M059J (cell line): ENCODE measurements at regions not wholly inside any gene's neighbourhood (a gene's known extent, or its start where the extent isn't known, plus 50 kb on each side); places are given as distances from the start of the nearest gene placed in this dataset.
"Not testable (repeated sequence)": the region's sequence is repeated elsewhere in the genome, so short reads cannot be mapped to it uniquely, and the experiment has no call there.

Source experiments
- DNase-seq: peaks from one replicate; pipeline ENCODE4 v3.0.0-alpha.2; 2012; ENCODE audit warnings: low read depth

DNA sequence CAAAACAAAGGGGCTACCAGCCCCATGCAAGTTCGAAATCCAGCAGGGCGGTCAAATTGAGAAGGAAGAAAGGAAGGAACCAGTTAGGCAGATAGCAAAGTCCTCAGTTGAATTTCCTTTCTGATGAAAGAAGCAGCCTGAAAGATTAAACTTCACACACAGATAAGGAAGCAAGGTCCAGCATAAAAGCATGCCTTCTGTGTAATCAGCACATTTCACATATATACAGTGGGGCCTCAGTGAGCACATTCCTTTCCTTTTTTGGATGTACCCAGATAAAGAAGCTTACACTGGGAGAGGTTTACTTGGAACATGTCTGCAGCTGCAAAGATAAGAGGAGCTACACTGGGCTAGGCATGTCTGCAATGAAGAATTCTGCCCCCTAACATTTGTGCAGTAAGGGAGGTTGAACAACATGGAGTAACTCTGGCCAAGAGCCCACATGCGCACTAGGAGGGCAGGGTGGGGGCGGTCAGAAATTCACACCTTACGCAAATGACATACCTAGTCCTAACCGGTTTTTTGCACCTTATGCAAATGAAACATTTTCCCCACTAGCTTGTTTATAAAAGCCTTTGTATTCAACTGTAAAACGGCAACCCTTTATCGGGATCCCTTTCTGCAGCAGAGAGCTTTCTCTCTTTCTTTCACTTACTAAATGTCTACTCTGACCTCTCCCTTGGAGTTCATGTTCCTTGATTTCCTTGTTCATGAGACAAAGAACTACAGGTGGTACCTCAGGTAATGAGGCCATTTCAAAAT lies 149.7 kb upstream of the FBXL17 start:
- no peak for DNase-seq

DNA sequence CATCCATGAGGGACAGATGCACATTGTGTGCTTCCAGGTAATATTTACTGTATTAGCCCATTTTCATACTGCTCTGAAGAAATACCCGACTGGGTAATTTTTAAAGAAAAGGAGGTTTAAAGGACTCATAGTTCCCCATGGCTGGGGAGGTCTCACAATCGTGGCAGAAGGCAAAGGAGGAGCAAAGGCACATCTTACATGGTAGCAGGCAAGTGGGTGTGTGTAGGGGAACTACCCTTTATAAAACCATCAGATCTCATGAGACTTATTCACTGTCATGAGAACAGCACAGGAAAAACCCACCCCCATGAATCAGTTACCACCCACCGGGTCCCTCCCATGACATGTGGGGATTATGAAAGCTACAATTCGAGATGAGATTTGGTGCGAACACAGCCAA lies 148.8 kb upstream of the FBXL17 start:
- DNase-seq: no peak

DNA sequence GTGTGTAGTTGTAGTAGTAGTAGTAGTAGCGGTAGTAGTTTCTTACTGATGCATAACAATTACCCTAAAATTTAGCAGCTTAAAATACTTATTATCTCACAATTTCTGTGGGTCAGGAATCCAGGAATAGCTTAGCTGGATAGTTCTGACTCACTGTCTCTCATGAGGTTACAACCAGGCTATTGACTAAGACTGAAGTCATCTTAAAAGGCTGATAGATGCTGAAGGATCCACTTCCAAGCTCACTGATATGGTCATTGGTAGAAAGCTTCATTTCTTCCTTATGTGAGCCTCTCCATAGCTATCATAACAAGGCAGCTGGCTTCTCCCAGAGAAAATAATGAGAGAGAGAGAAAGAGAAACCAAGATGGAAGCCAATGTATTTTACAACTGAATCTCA lies 147.5 kb upstream of the FBXL17 start:
- peak; percentile 1 for DNase-seq

DNA sequence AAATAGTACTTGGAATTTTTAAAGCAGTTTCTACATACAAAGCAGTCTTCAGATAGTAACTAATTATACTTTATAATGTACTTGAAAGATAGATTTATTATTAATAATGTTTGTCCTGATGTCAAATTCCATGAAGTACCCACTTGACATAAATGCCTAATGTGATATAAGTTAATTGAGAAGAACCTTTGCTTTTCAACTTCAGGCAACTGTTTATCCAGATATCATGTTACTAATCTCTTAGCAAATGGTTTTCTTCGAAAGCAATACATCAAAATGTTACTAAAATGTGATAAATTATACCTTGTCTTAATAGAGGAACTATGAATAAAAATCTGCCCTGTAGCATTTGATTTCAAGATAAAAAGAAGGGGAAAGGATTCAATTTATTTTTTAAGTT lies 146.8 kb upstream of the FBXL17 start:
- no peak for DNase-seq

DNA sequence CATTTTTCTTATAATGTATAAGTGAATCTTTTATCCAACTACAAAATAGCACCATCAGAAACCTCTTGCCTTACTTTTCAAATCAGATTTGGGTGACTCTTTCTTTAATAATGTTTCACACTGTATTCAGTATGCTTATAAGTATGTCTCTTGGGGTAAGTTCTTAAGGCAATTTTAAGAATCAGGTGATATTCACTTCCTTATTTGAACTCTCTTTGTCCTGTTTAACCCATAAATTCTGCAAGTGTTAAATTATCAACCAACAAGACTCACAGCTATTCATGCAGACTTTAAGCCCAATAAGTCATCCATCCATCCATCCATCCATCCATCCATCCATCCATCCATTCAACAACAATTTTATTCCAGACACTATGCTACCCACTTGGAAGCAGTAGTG lies 142.7 kb upstream of the FBXL17 start:
- DNase-seq: no peak

DNA sequence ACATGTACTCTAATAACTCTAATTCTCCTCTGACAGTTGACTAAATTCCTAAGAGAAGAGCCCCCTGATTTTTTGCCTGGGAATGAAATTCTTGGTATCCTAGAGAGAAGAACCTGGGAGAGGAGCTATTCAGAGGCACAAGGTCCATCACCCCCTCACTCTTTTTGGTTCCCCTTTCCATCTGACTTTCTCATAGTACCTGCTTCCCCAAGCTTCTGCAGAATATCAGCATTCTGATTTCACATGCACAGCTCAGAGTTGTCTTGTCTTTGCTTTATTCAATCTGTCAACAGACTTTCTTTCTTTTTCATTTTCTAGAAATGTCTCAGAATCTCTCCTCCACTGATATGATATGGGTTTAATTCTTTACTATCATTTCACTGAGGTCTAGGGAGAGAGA lies 141.5 kb upstream of the FBXL17 start:
- DNase-seq: no peak

DNA sequence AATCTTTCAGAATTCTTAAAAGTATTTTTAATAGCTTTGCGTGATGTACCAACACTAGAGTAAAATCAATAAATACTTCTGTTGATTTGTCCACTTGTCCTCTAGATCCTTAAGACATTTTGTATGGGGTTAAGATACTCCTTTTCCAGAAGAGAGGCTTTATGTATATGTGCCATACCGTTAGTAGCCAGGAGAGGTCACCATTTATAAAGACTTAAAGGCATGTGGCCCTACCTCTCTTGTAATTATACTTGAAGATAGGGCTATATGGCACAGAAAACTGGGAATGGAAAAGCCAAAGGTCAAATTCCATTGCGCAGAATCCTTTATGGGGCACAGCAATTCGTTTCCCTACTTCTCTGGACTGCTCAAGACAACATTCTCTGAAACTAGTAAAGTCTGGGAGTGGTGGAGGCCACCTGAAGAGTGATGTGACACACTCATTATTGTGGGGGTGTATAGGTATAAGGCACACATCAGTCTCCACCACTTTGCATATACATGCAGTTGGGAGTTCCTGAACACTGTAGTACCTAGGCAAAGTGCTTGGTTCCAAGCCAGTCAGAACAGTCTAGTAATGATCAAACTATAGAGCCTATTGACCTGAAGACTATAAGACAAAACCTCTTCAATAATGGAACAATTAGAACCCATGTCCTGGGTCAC lies 140.1 kb upstream of the FBXL17 start:
- peak; percentile 52 for DNase-seq

DNA sequence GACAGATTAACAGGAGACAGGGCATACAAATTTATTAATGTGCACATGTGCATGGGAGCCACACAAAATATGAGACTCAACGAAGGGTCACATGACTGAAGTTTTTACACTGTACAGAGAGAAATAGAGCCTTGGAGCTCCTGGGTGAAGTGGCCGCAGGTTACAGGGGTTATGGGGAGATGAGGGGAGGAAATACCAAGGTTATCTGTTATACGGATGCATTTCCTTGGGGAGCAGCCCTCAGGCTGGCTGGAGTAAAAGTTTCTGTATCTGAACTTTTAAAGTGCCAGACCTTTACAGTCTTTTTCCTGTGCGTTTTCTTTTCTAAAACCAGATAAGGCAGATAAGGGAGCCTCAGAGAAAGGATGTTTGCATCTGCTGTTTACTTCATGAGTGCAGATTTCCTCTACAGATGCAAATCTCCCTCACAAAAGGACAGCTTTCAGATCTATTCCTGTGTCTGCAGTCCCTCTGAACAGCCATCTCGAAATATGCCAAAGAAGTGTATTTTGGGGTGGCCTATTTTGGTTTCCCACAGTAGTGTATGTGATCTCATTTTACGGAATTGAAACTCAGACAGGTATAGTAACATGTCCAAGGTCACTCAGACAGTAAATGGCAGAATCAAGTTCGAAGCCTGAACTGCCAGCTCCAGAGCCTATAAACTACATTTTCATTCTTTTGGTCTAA lies 139.3 kb upstream of the FBXL17 start:
- no peak for DNase-seq

DNA sequence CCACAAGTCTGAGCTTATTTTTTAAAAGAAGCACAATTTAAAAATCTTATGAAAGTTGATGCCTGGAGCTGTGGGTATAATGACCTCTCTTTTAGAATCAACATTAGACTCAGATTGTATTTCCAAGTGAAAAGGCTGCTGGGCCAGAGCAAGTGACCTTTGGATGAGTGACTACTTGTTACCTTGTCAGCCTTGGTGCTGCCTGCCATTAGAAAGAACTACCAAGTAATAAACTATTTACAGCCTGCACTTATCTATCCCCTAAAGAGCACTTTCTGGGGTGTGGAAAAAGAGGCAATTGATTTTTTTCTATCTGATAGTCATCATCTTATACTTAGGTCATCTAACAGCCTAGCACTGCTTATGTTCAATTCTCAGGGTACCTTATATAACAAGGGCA lies 134.9 kb upstream of the FBXL17 start:
- DNase-seq: no peak

DNA sequence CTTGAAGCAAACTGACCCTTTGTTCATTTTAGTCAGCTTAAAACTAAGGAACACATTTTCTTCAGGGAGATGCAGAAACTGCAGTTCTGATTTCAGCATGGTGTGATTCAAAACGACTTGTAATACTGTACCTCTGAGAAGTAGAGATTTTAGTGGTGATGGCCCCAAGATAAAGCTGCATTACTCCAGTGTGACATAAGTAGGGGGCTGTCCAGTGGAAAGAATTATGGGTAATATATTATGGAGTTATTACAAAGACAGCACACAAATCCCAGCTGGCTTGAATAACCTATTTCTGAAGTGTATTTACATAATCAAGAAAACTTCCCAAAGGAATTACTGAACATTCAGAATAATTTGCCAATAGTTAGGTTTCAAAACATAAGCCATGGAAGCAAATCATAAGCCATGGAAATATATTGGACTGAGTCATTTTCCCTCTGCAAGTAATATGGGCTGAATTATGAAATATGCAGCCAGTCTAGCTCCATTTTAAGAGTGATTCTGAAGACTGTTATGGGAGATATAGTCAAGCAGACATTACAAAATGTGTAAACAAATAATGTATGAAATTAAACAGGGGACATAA lies 133.7 kb upstream of the FBXL17 start:
- DNase-seq: no peak

DNA sequence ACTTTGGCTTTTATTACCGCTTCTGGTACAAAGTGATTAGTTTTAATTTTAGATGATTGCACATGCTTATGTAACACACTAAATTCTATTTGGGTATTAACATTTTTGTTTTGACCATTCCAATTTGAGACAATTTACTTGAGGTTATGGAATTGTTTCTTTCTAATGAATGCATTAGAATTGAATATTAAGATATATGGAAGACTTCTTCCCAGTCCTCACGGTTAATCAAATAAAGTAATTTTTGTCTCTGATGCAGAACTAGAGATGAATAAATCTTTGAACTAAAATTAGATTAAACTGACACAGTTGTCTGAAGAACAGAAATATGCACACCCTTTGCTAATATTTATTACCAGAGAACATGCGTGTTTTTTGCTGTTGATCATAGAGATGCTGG lies 127.1 kb upstream of the FBXL17 start:
- no peak for DNase-seq

DNA sequence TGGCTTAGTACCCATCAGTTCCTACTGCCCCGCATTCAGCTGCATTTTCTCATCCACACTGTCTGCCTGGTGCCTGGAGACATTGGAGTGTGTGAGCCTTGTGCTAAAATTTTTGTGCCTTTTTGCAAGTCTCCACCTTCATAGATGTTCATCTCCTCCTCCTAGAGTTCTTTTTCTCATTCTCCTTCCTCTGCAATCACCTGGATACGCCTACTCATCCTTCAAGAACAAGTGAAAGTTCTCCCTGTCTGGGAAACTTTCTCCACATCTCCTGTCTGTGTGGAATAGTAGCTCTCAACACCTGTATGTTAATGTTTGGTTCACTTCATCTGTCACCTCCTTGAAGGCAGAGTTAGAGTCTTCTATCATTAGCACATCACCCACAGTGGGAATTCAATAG lies 125.7 kb upstream of the FBXL17 start:
- DNase-seq: no peak

DNA sequence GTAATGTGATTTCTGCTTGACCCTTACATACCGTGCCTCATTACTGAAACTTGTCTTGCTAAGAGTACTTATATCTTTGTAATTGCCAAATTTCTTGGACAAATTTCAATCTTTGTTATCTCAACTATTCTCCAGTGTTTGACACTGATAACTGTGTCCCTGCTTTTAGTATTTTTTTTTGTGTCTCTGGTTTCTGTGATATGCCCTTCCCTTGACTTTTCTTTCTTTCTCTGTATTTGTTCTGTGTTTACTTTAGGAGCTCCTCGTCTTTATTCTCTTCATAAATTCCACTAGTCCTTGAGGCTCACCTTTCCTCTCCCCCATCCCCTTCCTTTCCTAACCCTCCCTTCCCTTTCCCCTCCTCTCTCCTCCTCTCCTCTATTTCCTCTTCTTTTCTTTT lies 123.7 kb upstream of the FBXL17 start:
- DNase-seq: no peak

DNA sequence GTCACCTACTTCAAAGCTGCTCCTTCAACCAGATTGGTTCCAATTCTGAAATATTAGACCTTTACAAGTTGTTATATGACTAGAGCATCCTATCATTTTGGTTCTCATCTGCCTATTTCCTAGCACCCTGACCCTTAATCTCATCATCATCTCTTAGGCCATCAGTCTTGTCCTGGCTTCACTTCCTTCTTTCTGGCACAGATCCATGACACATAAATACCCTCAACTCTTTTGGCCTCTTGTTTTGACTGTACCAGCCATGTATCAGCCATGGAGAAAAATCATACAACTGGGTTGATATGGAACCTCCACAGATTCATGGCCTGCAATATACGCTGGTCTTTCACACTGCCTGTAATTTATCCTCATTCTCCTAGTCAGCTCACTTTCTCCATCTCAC lies 123.1 kb upstream of the FBXL17 start:
- DNase-seq: no peak

DNA sequence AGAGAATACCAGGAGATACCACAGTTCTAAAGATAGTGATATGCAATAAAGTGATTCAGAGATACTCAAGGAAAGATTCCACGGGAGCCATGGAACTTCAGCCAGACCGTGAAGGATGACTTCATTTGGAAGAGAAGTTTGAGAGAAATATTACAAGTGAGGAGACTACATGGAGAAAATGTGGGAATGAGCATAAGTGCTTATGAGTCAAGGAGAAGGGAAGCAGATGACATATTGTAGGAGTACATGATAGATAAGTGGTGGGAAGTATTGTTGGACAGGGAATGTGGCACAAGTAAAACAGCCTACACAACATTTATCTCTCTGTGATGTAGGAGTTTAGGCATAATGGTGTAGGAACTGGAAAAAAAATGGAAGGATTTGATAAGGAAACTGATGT lies 122.1 kb upstream of the FBXL17 start:
- DNase-seq: no peak

DNA sequence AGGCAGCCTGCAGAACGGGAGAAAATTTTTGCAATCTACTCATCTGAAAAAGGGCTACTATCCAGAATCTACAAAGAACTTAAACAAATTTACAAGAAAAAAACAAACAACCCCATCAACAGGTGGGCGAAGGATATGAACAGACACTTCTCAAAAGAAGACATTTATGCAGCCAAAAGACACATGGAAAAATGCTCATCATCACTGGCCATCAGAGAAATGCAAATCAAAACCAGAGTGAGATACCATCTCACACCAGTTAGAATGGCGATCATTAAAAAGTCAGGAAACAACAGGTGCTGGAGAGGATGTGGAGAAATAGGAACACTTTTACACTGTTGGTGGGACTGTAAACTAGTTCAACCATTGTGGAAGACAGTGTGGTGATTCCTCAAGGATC lies 113.7 kb upstream of the FBXL17 start:
- not testable (repeated sequence) for DNase-seq

DNA sequence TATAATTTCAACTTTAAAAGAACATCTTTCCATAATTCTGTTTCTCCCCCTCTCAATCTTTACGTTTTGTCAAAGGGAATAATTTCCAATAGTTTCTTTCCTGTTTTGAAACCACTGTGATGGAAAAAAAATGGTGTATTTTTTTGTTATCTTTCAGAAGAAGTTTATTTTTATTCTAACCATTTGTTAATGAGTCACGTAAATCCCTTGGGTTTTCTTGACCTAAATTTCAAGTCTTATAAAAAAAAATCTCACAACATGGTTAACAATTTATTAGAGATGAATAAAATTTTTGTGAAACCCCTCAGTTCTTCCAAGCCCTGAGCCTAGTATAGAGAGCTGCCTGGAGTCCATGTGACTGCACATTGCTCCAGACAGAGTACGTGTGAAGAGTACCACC lies 106.1 kb upstream of the FBXL17 start:
- no peak for DNase-seq

DNA sequence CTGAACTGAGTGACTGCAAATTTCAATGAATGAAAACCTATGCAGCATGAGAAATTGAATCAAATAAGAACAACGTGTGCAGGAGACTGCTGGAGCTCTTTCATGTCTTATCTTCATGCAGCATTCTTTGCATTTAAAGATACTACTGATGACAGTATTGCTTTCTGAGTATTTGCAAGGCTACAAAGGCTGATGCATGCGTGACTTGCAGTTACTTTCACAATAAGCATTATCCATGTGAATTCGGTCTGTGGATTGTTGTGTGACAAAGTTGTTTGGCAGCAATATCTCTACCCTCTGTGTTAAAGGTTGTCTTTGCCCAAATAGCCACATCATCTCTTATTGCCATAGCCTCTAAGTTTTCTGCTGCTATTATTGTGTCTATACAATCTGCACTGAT lies 102.1 kb upstream of the FBXL17 start:
- no peak for DNase-seq

DNA sequence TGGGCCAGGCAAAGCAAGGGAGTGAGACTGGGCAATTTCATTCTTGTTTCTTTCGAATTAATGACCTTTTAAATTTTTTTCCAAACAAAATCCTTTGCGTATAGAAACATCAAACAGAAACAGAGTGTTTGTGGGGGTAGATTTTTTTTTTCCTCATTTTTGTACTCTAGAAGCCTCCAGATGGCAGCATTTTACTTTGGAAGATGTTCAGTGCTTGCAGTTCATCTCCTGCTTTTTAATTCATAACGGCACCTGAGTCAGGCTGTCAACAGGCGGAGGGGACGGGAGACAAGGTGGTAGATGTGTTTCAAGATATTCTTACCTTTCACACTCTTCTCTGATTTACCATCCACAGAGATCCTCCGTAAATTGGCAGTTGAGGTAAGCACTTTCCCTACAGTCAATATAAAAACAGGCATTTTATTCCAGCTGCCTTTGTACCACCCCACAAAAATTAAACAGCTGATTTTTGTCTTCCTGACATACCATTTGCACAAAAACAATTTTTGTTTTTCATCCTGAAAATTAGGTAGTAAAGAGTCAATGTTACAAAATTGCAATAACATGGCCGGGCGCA lies 99.5 kb upstream of the FBXL17 start:
- DNase-seq: peak; percentile 35

DNA sequence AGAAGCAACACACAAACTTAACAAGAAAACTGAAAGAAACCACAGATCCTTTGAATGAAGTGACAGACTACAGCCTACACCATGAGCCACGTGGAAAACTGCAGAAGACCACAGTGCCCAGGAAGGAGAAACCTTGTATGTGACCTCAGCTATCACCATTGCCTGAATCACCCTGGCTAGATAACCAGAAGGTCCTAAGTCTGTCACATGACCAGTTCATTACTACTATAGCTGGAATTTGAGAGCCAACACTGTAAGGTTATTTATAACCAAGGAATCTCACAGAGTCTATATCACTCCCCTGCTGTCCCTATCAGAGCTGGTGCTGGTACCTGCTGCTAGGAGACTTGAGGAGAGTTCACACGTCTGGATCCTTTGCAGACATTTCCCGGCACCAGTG lies 90.3 kb upstream of the FBXL17 start:
- no peak for DNase-seq

DNA sequence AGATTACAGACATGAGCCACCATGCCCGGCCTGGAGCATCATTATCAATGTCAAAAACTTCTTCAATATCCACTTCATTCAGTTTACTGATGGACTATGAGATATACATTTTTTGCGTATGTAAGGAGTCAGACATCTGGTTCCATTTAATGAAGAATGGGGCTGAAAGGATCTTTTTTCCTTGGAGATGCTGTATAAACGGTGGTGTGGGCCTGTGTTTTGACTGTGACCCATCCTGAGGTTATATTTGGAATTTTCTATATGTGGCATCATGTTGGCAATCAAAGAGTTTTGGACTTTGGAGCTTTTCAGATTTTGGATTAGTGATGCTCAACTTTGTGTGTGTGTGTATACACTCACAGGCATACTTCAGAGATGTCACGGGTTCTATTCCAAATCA lies 85.7 kb upstream of the FBXL17 start:
- no peak for DNase-seq

DNA sequence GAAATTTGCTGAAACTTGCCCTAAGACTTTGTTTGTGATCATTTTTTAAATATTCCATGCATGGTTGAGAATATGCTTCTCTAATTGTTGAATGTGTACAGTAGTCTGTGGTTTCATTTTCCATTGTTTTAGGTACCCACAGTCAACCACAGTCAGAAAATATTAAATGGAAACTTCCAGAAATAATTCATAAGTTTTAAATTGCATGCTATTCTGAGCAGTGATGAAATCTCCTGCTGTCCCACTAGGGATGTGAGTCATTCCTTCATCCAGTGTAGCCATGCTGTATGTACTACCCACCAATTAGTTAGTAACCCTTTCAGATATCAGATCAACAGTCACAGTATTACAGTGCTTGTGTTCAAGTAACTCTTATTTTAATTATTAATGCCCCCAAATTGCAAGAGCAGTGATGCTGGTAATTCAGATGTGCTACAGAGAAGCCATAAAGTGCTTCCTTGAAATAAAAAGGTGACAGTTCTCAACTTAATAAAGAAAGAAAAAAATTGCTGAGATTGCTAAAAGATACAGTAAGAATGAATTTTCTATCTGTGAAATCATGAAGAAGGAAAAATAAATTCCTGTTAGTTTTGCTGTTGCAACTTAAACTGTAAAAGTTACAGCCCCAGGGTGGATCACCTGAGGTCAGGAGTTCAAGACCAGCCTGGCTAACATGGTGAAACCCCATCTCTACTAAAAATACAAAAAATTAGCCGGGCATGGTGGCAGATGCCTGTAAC lies 79.9 kb upstream of the FBXL17 start:
- peak; percentile 18 for DNase-seq
